ENCODE measurements at regions not wholly inside any gene's neighbourhood (a gene's known extent, or its start where the extent isn't known, plus 50 kb on each side); places are given as distances from the start of the nearest gene placed in this dataset.

- DNase-seq: no peak
These were observed 607.0 kb downstream of the DNAJB9 start for GRCh38 chr7:109176661-109177060.

GRCh38 chr7:109178342-109178741 is 608.7 kb downstream of the DNAJB9 start:
- no peak for DNase-seq

- no peak for DNase-seq
These were observed 609.9 kb downstream of the DNAJB9 start for GRCh38 chr7:109179601-109180000.

GRCh38 chr7:109190766-109191398 is 621.2 kb downstream of the DNAJB9 start:
- DNase-seq: no peak

GRCh38 chr7:109206196-109206595 is 636.5 kb downstream of the DNAJB9 start:
- DNase-seq: no peak

GRCh38 chr7:109213081-109213480 is 643.4 kb downstream of the DNAJB9 start:
- DNase-seq: no peak

- no peak for DNase-seq
These were observed 645.7 kb downstream of the DNAJB9 start for GRCh38 chr7:109215341-109215740.

- no peak for DNase-seq
These were observed 654.4 kb downstream of the DNAJB9 start for GRCh38 chr7:109224100-109224499.

GRCh38 chr7:109226699-109227098 is 657.0 kb downstream of the DNAJB9 start:
- no peak for DNase-seq

- no peak for DNase-seq
These were observed 665.6 kb downstream of the DNAJB9 start for GRCh38 chr7:109235316-109235715.

GRCh38 chr7:109246330-109247077 is 676.8 kb downstream of the DNAJB9 start:
- peak; percentile 65 for DNase-seq

GRCh38 chr7:109256762-109257560 is 687.3 kb downstream of the DNAJB9 start:
- DNase-seq: no peak

GRCh38 chr7:109259151-109259550 is 689.5 kb downstream of the DNAJB9 start:
- no peak for DNase-seq

GRCh38 chr7:109261781-109262180 is 692.1 kb downstream of the DNAJB9 start:
- no peak for DNase-seq

GRCh38 chr7:109266610-109267009 is 696.9 kb downstream of the DNAJB9 start:
- no peak for DNase-seq

GRCh38 chr7:109276348-109276747 is 706.7 kb downstream of the DNAJB9 start:
- DNase-seq: no peak

- DNase-seq: no peak
These were observed 713.1 kb downstream of the DNAJB9 start for GRCh38 chr7:109282726-109283125.

GRCh38 chr7:109284943-109285342 is 715.3 kb downstream of the DNAJB9 start:
- DNase-seq: no peak

- DNase-seq: no peak
These were observed 725.5 kb downstream of the DNAJB9 start for GRCh38 chr7:109295158-109295557.

GRCh38 chr7:109308816-109309215 is 739.1 kb downstream of the DNAJB9 start:
- no peak for DNase-seq

GRCh38 chr7:109309790-109310189 is 740.1 kb downstream of the DNAJB9 start:
- no peak for DNase-seq

- DNase-seq: no peak
These were observed 748.5 kb downstream of the DNAJB9 start for GRCh38 chr7:109318136-109318535.

GRCh38 chr7:109322833-109323232 is 753.2 kb downstream of the DNAJB9 start:
- no peak for DNase-seq

- DNase-seq: no peak
These were observed 761.7 kb downstream of the DNAJB9 start for GRCh38 chr7:109331423-109331822.
